Endometrial microvascular endothelial cells (primary cell): ENCODE measurements at regions not wholly inside any gene's neighbourhood (a gene's known extent, or its start where the extent isn't known, plus 50 kb on each side); places are given as distances from the start of the nearest gene placed in this dataset.
"Not testable (repeated sequence)": the region's sequence is repeated elsewhere in the genome, so short reads cannot be mapped to it uniquely, and the experiment has no call there.

Source experiments
- in situ Hi-C: cut with HindIII; loops from 2 replicates; pipeline ENCODE4 v1.10.0; 2017; ENCODE audit warnings: low sequenced_read_pairs, low pct_unique_long_range_greater_than_20kb; ENCODE audit errors: inconsistent ontology term

- in situ Hi-C loops: no loop called here
These were observed 133.3 kb downstream of the ARL4A start for GRCh38 chr7:12820777-12821176.

GRCh38 chr7:12821746-12822145, 134.3 kb downstream of the ARL4A start:
- in situ Hi-C loops: no loop called here

GRCh38 chr7:12826079-12826478, 138.6 kb downstream of the ARL4A start:
- in situ Hi-C loops: no loop called here

- in situ Hi-C loops: no loop called here
These were observed 139.9 kb downstream of the ARL4A start for GRCh38 chr7:12827219-12827821.

- in situ Hi-C loops: no loop called here
These were observed 140.5 kb downstream of the ARL4A start for GRCh38 chr7:12827920-12828319.

- in situ Hi-C loops: no loop called here
These were observed 143.6 kb downstream of the ARL4A start for GRCh38 chr7:12831024-12831423.

GRCh38 chr7:12833829-12834228, 146.4 kb downstream of the ARL4A start:
- in situ Hi-C loops: no loop called here

GRCh38 chr7:12834782-12835181, 147.3 kb downstream of the ARL4A start:
- in situ Hi-C loops: no loop called here

GRCh38 chr7:12839508-12840153, 152.2 kb downstream of the ARL4A start:
- in situ Hi-C loops: no loop called here

- in situ Hi-C loops: not testable (repeated sequence)
These were observed 157.3 kb downstream of the ARL4A start for GRCh38 chr7:12844732-12845131.

- in situ Hi-C loops: no loop called here
These were observed 159.6 kb downstream of the ARL4A start for GRCh38 chr7:12847001-12847400.

- in situ Hi-C loops: no loop called here
These were observed 163.7 kb downstream of the ARL4A start for GRCh38 chr7:12851142-12851541.

GRCh38 chr7:12851841-12852240, 164.4 kb downstream of the ARL4A start:
- in situ Hi-C loops: no loop called here

GRCh38 chr7:12855036-12855435, 167.6 kb downstream of the ARL4A start:
- in situ Hi-C loops: no loop called here

- in situ Hi-C loops: no loop called here
These were observed 172.3 kb downstream of the ARL4A start for GRCh38 chr7:12859761-12860160.

GRCh38 chr7:12861070-12861469, 173.6 kb downstream of the ARL4A start:
- in situ Hi-C loops: no loop called here

GRCh38 chr7:12862146-12862545, 174.7 kb downstream of the ARL4A start:
- in situ Hi-C loops: no loop called here

- in situ Hi-C loops: no loop called here
These were observed 177.1 kb downstream of the ARL4A start for GRCh38 chr7:12864470-12865046.

GRCh38 chr7:12865593-12865992, 178.2 kb downstream of the ARL4A start:
- in situ Hi-C loops: no loop called here

- in situ Hi-C loops: no loop called here
These were observed 178.8 kb downstream of the ARL4A start for GRCh38 chr7:12866207-12866606.

- in situ Hi-C loops: no loop called here
These were observed 180.6 kb downstream of the ARL4A start for GRCh38 chr7:12868027-12868426.
